Cardiac fibroblast (primary cell): ENCODE measurements at regions not wholly inside any gene's neighbourhood (a gene's known extent, or its start where the extent isn't known, plus 50 kb on each side); places are given as distances from the start of the nearest gene placed in this dataset.

Experiments
- DNase-seq, 2 donors: peaks; one replicate each; pipeline versions ENCODE4 v3.0.0 to v3.0.0-alpha.2; 2010; ENCODE audit warnings: low read depth in 2 of 2
- H3K4me3 ChIP-seq, 2 donors: replicated peaks in 1 of 2; 1 replicate in 1 of 2; 2 replicates in 1 of 2; pipeline ENCODE4 v1.5.1; 2011; ENCODE audit warnings: low read depth in 2 of 2, low read length in 2 of 2, mild to moderate bottlenecking in 2 of 2, moderate library complexity in 1 of 2
- TF ChIP-seq, protein P1 (sequence below): IDR thresholded peaks from one replicate; pipeline ENCODE4 v1.5.1; 2011; ENCODE audit warnings: low read depth, mild to moderate bottlenecking, low read length, inconsistent platforms

DNA sequence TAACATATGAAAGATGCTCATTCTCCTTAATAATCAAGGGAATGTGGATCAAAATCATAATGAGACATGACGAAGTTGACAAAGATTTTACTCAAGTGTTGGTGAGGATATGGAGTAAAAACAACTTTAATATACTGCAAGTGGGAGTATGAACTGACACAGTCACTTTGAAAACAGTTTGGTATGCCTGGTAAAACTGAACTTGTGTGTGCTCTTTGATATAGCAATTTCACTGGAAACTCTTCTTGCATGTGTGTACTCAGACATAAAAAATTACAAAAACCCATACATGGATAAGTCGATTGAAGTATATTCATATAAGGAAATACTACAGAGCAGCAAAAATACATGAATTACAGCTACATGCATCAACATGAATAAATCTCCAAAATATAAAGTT lies 182.5 kb downstream of the NFKBIZ start:
- DNase-seq, result no peak
- TF ChIP-seq, protein P1, sequence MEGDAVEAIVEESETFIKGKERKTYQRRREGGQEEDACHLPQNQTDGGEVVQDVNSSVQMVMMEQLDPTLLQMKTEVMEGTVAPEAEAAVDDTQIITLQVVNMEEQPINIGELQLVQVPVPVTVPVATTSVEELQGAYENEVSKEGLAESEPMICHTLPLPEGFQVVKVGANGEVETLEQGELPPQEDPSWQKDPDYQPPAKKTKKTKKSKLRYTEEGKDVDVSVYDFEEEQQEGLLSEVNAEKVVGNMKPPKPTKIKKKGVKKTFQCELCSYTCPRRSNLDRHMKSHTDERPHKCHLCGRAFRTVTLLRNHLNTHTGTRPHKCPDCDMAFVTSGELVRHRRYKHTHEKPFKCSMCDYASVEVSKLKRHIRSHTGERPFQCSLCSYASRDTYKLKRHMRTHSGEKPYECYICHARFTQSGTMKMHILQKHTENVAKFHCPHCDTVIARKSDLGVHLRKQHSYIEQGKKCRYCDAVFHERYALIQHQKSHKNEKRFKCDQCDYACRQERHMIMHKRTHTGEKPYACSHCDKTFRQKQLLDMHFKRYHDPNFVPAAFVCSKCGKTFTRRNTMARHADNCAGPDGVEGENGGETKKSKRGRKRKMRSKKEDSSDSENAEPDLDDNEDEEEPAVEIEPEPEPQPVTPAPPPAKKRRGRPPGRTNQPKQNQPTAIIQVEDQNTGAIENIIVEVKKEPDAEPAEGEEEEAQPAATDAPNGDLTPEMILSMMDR, result no peak
- H3K4me3 ChIP-seq, result no peak overlapping the region

DNA sequence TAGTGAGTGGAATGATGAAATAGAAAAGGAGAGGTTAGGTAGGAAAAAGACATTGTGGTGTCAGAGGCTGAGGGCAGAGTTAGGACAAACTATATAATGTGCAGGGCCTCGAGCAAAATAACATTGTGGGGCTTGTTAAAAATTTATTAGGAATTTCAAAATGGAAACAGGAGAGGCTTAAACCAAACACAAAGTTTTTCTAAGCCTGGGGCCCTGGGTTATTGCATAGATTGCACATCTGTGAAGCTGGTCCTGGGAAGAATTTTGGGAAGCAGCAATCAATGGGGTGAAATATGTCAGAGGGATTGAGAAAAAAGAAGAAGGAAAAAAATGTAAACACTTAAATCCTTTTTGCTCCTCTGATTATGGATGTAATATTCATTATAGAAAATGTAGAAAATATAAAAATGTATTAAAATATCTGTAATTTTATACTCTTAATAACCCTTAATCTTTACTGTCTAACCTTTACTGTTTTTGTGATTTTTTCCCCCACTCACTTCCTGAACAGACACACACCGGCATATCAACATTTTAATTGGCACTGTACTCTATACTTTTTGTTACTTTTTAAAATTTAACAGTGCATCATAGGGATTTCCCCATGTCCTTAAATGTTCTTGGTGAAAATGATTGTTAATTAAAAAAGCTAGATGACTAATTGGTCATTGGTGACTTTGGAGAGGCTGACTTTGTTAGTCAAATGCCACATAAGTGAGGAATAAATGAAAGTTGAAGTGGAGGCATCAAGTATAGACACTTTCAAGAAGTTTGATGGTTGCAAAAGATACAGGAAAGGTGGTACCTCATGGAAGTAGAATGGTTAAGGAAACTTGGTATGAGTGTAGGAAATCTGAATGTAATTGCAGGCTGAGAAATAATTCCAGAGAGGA lies 183.4 kb downstream of the NFKBIZ start:
- no peak for DNase-seq
- no peak overlapping the region for H3K4me3 ChIP-seq
- TF ChIP-seq, protein P1, result no peak

DNA sequence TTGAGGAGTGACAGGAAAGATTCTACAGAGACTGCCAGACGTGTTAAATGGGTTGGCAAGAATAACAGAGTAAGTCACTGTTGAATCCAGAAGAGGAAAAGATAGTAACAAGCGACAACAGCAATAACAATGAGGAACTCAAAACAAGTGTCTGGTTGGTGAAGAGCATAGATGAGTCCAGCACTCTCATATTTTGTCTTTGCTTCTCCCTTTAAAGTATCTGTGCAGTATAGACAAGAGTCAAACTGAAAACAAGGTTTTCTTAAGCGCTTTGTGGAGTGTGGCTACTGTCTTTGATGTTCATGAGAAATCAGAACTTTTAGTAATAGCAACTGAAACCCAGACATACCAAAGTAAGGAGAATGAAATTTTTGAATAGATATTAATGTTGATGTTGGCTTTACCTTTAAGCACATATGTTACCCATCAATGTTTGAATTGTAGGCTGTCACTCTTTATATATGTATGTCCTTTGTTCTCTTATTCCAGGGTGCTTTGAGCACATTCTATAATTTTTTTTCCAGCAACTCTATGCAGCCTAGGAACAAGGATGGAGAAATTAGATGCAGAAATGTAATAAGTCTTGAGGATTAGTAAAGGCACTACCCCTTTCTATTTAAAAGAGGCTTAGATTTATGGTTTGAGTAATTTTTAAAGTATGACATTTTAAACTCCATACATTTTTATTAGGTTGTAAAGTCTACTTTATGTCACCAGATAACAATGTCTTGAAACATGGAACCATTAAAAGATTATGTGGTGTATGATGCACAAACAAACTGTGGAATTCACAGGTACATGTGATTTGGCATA lies 185.5 kb downstream of the NFKBIZ start:
- DNase-seq, result no peak
- H3K4me3 ChIP-seq, result no peak overlapping the region
- TF ChIP-seq, protein P1, result no peak

DNA sequence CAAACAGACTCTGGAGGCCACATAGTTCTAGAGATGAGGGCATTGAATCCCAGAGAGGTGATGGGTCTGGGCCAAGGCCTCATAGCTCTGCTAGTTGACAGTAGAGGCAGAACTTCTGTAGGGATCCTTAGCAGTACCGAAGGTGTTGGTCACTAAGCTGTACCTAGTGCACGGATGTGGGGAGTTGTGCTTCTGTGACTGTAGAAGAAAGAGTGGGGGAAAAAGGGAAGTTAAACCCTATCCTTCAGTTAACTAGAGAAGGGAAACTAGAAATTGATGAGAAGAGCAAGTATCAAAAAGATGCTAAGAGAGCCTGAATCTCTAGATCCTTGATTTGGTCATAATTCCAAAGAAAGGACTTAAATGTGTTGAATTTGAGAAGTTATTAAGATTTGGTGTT lies 186.7 kb downstream of the NFKBIZ start:
- DNase-seq, result no peak
- no peak overlapping the region for H3K4me3 ChIP-seq
- TF ChIP-seq, protein P1, result no peak

DNA sequence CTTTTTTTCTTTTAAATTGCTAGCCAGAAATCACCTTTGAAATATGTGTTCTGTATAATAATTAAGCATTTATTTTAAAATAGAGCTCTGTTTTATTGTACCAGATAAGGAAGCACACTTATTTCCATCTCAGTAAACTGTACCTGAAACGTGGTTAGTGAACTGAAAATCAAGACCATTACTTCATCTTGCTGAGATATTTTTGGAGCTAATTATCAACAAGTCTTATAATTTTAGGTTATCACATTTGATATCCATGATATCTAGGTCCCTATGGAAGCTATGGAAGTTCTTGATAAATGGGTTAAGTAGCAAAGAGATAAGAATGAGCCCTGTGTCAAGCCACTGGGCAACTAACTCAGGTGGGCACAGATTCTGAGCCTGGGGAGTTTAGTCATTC lies 187.2 kb downstream of the NFKBIZ start:
- H3K4me3 ChIP-seq, result no peak overlapping the region
- TF ChIP-seq, protein P1, result no peak
- no peak for DNase-seq

DNA sequence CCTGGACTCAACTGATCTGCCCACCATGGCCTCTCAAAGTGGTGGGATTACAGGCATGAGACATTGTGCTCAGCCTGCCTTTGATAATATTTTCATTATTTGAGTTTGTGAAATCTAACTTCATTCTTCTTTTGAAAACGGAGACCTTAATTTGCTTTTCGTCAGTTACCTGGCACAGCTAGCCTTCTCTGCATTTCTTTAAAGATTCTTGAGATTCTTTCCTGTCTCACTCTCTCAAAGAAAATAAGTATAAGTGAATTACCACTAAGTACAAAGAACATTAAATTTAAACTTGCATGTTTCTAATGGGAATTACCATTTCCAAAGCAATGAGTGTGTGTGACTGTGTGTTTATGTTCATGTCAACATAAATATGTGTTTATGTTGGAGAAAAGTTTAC lies 187.9 kb downstream of the NFKBIZ start:
- TF ChIP-seq, protein P1, result no peak
- H3K4me3 ChIP-seq, result no peak overlapping the region
- peak; percentile 12 to 32 for DNase-seq
